HG03103 (cell line): ENCODE measurements at regions not wholly inside any gene's neighbourhood (a gene's known extent, or its start where the extent isn't known, plus 50 kb on each side); places are given as distances from the start of the nearest gene placed in this dataset.

ENCODE experiments used
- ATAC-seq: cut with Tn5 transposase; IDR thresholded peaks from one replicate; pipeline ENCODE4 v1.9.1; 2021; ENCODE audit warnings: low read depth; ENCODE audit not compliant: unreplicated experiment

- no peak for ATAC-seq
These were observed 203.9 kb upstream of the PPFIA2 start for GRCh38 chr12:81963026-81963425.

GRCh38 chr12:81962126-81962856 is 203.1 kb upstream of the PPFIA2 start:
- ATAC-seq, result no peak

GRCh38 chr12:81958406-81958805 is 199.3 kb upstream of the PPFIA2 start:
- no peak for ATAC-seq

- no peak for ATAC-seq
These were observed 198.5 kb upstream of the PPFIA2 start for GRCh38 chr12:81957631-81958030.

- ATAC-seq, result no peak
These were observed 197.3 kb upstream of the PPFIA2 start for GRCh38 chr12:81956468-81956860.

GRCh38 chr12:81953541-81953940 is 194.4 kb upstream of the PPFIA2 start:
- no peak for ATAC-seq

GRCh38 chr12:81950871-81951270 is 191.7 kb upstream of the PPFIA2 start:
- no peak for ATAC-seq

GRCh38 chr12:81949841-81950308 is 190.7 kb upstream of the PPFIA2 start:
- no peak for ATAC-seq

- no peak for ATAC-seq
These were observed 190.3 kb upstream of the PPFIA2 start for GRCh38 chr12:81949416-81949815.

- ATAC-seq, result no peak
These were observed 185.7 kb upstream of the PPFIA2 start for GRCh38 chr12:81944886-81945285.

GRCh38 chr12:81942594-81942993 is 183.4 kb upstream of the PPFIA2 start:
- ATAC-seq, result no peak

GRCh38 chr12:81930037-81930436 is 170.9 kb upstream of the PPFIA2 start:
- ATAC-seq, result no peak

- ATAC-seq, result no peak
These were observed 137.6 kb upstream of the PPFIA2 start for GRCh38 chr12:81896771-81897170.

GRCh38 chr12:81888961-81889360 is 129.8 kb upstream of the PPFIA2 start:
- ATAC-seq, result no peak

GRCh38 chr12:81888106-81888740 is 129.1 kb upstream of the PPFIA2 start:
- ATAC-seq, result no peak

- ATAC-seq, result no peak
These were observed 115.4 kb upstream of the PPFIA2 start for GRCh38 chr12:81874586-81874985.

- no peak for ATAC-seq
These were observed 115.0 kb upstream of the PPFIA2 start for GRCh38 chr12:81874166-81874565.

- no peak for ATAC-seq
These were observed 113.2 kb upstream of the PPFIA2 start for GRCh38 chr12:81872400-81872799.

- no peak for ATAC-seq
These were observed 106.9 kb upstream of the PPFIA2 start for GRCh38 chr12:81866081-81866480.

- ATAC-seq, result no peak
These were observed 104.3 kb upstream of the PPFIA2 start for GRCh38 chr12:81863406-81863805.

- no peak for ATAC-seq
These were observed 100.4 kb upstream of the PPFIA2 start for GRCh38 chr12:81859521-81859920.

- no peak for ATAC-seq
These were observed 84.4 kb upstream of the PPFIA2 start for GRCh38 chr12:81843599-81843998.
